ENCODE measurements at regions not wholly inside any gene's neighbourhood (a gene's known extent, or its start where the extent isn't known, plus 50 kb on each side); places are given as distances from the start of the nearest gene placed in this dataset.

GRCh38 chr9:90419221-90419851 lies 223.3 kb downstream of the DIRAS2 start:
- DNase-seq (ENCODE audit: low read depth) = no peak

GRCh38 chr9:90420211-90420610 lies 222.4 kb downstream of the DIRAS2 start:
- DNase-seq (ENCODE audit: low read depth) = no peak

DNA sequence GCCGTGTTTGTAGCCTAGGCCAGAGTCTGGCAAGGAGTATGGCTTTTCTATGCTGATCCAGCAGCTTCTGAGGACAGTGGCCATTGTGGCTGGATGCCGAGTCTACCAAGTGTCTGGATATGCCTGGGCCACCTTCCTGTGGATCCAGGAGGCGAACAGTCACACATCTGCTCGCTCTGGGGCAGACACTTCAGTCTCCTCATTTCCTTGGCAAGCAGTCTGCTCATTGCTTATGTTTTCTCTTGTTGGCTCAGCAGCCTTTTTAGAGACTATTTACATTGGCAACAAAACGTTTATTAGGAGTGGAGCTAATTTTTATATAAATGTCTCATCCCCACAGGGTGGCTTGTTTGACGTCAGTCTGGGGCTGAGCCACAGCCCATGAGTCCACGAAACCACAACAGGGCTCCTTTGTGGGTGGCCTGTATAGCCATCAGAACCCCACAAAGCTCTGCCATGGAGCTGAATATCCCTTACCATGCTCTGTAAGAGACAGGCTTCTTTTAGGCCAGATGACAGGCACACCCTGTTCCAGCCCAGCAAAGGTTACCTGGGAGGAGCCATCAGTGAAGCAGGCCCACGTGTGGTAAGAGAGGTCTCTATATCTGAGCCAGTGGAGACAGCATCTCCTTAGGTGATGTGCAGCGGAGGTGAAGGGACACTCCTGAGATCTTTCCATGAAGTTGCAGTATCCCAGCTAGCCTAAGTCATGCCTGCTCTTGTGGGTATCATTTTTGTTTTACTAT lies 221.7 kb downstream of the DIRAS2 start:
- no peak for DNase-seq (ENCODE audit: low read depth)

GRCh38 chr9:90421786-90422185 lies 220.8 kb downstream of the DIRAS2 start:
- DNase-seq (ENCODE audit: low read depth) = no peak

DNA sequence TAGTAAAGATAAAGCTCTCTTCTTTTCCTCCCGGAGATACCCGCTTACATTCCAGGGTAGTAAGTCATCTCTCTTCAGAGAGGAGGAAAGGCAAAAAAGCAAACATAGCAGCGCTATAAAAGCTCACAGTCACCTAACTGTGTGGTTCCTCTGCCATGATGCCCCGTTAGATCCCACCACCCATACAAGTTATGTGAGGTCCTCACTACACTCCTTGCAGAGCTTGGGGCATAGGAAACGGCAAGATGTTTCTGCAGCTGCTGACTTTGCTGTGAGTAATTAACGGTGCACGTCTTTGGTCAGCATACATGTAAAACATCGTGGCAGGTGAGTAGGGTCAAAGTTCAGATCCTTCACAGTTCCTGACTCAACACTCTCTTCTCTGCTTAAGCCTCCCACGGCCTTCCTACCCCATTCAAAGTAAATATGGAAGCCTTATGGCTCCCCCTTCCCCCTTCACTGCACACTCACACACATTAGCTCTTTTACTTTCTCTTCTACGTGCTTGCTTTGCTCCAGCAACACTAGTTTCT lies 218.9 kb downstream of the DIRAS2 start:
- no peak for DNase-seq (ENCODE audit: low read depth)

DNA sequence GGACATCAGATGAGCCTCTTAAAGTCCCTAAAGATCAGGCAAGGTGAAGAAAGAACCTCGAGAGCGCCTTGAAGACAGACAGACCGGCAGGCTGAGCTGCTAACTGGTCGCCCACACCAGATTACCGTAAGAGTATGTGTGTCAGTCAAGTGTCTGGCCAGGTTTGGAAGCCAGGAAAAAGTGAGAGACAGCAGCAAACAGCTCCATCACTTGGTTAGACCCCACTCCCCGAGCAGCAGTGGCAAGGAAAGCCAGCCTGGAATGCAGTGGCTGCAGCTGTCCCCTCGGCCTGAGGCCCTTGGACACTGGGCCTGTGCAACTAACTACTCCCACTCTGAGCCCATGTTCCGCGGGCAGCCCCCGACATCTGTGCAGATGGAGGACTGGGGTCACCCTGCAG lies 214.1 kb downstream of the DIRAS2 start:
- DNase-seq (ENCODE audit: low read depth) = no peak

DNA sequence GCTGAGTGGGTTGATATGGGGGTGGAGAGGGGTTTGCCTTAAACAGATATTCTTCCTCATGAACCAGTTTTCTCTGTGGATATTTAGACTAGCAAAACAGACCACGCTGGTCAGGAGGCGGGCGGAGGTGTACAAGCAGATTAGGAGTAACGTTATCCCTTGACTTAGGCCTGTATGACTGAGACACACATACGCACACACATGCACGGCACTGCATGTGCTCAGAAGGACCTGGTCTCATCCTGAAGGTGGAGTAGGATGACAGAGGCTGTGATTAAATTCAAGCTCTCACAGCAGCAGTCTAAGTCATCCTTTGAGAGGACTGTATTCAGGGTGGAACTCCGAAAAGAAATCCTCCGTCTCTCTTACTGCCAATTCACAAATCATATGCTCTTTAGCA lies 209.7 kb downstream of the DIRAS2 start:
- no peak for DNase-seq (ENCODE audit: low read depth)

- DNase-seq (ENCODE audit: low read depth) = no peak
Observed at GRCh38 chr9:90433398-90433941, 209.2 kb downstream of the DIRAS2 start.

DNA sequence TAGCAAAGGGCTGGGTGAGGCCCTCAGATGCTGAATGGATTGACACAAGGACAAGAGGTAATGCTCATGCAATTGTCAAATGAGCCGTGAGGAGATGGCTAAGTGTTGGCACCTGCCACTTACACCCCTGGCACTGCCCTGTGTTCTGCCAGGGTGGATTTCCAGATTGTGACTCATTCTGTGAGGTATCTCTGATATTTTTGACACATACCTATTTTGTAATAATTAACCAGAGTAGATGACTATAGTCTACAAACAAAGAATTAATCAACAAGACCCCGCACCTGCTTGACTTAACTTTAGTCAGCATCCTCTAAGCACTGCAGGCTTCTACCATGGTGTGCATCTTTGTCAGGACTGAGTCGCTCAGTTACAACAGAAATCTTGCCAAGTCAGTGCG lies 200.8 kb downstream of the DIRAS2 start:
- no peak for DNase-seq (ENCODE audit: low read depth)

- DNase-seq (ENCODE audit: low read depth) = no peak
Observed at GRCh38 chr9:90442723-90443122, 199.9 kb downstream of the DIRAS2 start.

DNA sequence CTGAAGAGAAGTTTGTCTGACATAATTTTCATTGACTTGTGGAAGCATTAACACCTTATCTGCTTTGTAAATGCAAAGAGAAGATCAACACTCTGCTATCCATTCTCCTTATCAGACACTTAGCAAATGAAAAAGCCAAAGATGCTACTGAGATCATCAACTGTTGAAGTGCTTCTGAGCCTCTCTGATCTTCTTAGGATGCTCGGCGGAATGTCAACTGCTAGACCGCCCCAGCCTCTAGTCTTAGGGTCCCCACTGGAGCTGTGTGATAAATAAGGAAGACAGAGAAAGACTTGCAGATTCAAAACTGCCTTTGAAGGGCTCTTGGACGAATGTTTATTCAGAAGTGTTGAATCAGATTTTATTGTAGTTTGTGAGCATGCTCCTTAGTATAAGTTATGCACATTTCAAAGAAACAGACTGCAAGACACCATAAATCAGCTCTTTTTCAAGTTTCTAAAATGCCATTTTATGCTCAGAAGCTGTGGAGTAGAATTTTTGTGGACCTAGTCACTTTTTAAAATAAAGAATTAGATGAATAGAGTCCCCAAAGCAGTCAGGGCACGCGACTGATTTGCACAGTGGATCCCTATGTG lies 197.9 kb downstream of the DIRAS2 start:
- DNase-seq (ENCODE audit: low read depth) = no peak

DNA sequence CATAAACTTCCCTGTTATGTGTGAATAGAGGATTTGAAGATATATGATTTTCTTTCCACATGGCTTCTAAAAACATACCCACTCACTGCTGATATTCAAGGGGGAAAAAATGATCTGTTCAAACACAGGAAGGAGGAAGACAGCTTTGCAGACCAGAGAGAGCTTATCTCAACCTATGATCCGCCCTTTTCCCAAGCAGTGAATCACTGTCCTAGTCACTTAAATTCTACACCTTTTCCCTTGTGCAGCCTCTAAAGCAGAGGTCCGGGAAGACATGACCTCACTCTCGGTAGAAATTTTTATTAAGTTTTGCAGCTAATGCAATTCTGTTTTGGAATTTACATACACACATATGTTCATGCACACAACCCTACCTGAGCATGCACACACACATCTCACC lies 197.2 kb downstream of the DIRAS2 start:
- no peak for DNase-seq (ENCODE audit: low read depth)

DNA sequence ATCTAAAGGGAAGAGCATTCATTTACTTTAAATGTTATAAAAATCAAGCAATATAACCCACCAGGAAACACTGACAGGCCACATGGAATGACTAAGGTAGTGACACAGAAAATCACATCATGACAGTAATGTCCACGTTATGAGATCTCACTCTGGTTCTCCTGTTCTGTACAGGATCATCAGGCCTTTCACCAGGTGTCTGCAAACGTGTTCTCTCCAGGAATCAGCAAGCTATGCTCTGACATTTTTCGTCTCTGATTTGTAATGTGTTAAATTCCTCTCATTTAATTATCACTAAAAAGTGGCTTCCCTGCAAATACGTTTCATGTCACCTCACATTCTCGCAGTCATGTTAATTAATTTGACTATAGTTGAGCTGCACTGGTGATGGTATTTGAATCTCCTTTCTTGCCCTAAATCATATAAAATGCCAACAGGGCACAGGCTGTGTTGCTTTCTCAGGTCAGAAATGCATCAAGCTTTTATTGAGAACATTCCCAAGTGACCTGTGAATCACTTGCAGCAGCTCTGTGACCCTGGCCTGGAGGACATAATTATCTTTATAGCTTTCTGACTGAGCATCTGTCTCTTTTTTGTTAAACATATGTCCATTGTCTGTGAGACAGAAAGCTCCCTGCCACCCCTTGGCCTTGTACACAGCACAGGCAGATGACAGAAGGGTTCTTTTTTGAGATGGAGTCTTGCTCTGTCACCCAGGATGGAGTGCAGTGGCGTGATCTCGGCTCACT lies 196.2 kb downstream of the DIRAS2 start:
- no peak for DNase-seq (ENCODE audit: low read depth)

GRCh38 chr9:90447773-90448172 lies 194.9 kb downstream of the DIRAS2 start:
- no peak for DNase-seq (ENCODE audit: low read depth)

DNA sequence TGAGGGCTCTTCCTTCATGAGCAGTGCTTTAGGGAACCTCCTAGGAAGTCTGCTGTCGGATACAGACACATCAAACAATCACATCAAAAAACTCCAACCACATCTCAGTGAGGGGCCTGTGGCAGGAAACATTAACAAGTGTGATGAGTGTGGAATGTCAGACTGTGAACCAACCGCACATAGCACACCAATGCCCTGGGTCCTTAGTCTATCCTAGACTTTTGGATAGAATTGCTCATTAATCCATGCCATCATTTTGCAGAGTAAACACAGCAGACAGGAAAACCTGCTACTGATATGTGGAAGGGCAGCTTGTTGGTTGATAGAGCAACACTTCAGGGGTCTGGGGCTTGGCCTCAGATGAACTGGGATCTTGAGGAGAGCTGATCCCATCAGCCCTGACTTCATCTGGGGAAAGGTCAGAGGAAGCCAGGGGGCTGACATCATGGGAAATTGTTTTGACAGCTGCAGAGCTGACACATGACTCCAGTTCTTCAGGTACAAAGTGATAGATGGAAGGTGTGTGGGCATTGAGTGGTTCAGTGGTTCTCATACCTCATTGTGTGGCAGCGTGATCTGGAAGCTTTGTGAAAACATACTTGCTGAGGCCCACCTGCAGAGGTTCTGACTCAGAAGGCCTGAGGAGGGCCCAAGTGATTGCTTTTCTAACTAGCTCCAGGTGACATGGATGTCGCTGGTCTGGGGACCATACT lies 193.3 kb downstream of the DIRAS2 start:
- no peak for DNase-seq (ENCODE audit: low read depth)

GRCh38 chr9:90451804-90452203 lies 190.8 kb downstream of the DIRAS2 start:
- no peak for DNase-seq (ENCODE audit: low read depth)

DNA sequence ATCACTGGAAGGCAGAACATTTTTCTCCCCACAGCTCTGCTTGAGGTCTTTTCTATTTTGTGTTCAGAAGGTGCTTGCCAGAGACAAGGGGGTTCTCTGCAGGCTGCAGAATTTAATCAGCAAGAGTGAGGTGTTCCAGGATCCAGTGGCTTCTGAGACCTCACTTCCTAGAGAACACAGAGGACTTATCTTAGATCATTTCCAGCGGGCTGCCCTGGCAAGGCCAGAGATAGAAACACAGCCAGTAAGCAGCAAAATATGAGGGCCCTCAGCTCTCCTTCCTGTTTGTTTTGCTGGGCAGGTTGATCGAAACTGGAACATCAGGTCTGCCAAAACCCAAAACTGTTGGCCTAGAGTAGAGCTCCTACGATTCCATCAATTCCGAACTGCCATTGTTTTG lies 187.3 kb downstream of the DIRAS2 start:
- DNase-seq (ENCODE audit: low read depth) = no peak

GRCh38 chr9:90457386-90458190 lies 185.0 kb downstream of the DIRAS2 start:
- no peak for DNase-seq (ENCODE audit: low read depth)

DNA sequence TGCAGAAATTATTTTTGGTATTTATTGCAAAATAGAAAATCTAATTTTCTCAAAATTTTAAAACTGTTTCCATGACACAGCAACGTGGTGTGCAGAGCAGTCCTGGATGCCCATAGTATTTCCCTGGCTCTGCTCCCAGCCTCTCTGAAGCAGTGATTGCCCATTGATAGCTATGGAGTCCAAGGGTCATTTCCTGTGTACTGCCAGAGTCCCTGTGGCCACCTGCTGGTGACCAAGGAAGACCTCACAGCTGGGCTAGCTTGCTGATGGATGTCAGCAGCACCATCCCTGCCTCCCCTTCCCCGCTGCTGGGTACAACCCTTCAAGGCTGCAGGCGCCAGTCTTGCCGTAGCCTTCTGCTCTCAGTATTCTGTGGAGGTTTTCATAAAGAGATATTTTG lies 184.1 kb downstream of the DIRAS2 start:
- no peak for DNase-seq (ENCODE audit: low read depth)

GRCh38 chr9:90459321-90459720 lies 183.3 kb downstream of the DIRAS2 start:
- no peak for DNase-seq (ENCODE audit: low read depth)

GRCh38 chr9:90460220-90460619 lies 182.4 kb downstream of the DIRAS2 start:
- DNase-seq (ENCODE audit: low read depth) = no peak
